Retina (tissue), 1 donor: ENCODE measurements at regions not wholly inside any gene's neighbourhood (a gene's known extent, or its start where the extent isn't known, plus 50 kb on each side); places are given as distances from the start of the nearest gene placed in this dataset.
"Not testable (repeated sequence)": the region's sequence is repeated elsewhere in the genome, so short reads cannot be mapped to it uniquely, and the experiment has no call there.

Source experiments
- DNase-seq: peaks from one replicate; pipeline ENCODE4 v3.0.0-alpha.2; 2016

GRCh38 chr5:156164306-156164705 is 162.7 kb upstream of the SGCD start:
- DNase-seq, result no peak

- DNase-seq, result no peak
Measured at GRCh38 chr5:156169495-156169894, 157.5 kb upstream of the SGCD start.

GRCh38 chr5:156170351-156170961 is 156.5 kb upstream of the SGCD start:
- no peak for DNase-seq

- DNase-seq, result no peak
Measured at GRCh38 chr5:156174225-156174624, 152.7 kb upstream of the SGCD start.

- no peak for DNase-seq
Measured at GRCh38 chr5:156178117-156178516, 148.8 kb upstream of the SGCD start.

GRCh38 chr5:156181656-156182055 is 145.3 kb upstream of the SGCD start:
- DNase-seq, result no peak

- DNase-seq, result no peak
Measured at GRCh38 chr5:156182174-156182967, 144.6 kb upstream of the SGCD start.

- DNase-seq, result no peak
Measured at GRCh38 chr5:156186760-156187159, 140.2 kb upstream of the SGCD start.

- no peak for DNase-seq
Measured at GRCh38 chr5:156188016-156188415, 138.9 kb upstream of the SGCD start.

- no peak for DNase-seq
Measured at GRCh38 chr5:156189628-156190027, 137.3 kb upstream of the SGCD start.

GRCh38 chr5:156191547-156191946 is 135.4 kb upstream of the SGCD start:
- DNase-seq, result no peak

GRCh38 chr5:156197042-156197635 is 129.8 kb upstream of the SGCD start:
- DNase-seq, result no peak

- no peak for DNase-seq
Measured at GRCh38 chr5:156199045-156199444, 127.9 kb upstream of the SGCD start.

GRCh38 chr5:156200938-156201787 is 125.8 kb upstream of the SGCD start:
- no peak for DNase-seq

GRCh38 chr5:156201788-156202403 is 125.1 kb upstream of the SGCD start:
- DNase-seq, result no peak

- DNase-seq, result no peak
Measured at GRCh38 chr5:156208271-156208670, 118.7 kb upstream of the SGCD start.

GRCh38 chr5:156218367-156219158 is 108.4 kb upstream of the SGCD start:
- no peak for DNase-seq

GRCh38 chr5:156219483-156220005 is 107.4 kb upstream of the SGCD start:
- DNase-seq, result no peak

GRCh38 chr5:156221816-156222215 is 105.1 kb upstream of the SGCD start:
- no peak for DNase-seq

- DNase-seq, result no peak
Measured at GRCh38 chr5:156223547-156223946, 103.4 kb upstream of the SGCD start.

- not testable (repeated sequence) for DNase-seq
Measured at GRCh38 chr5:156226485-156226884, 100.5 kb upstream of the SGCD start.

- no peak for DNase-seq
Measured at GRCh38 chr5:156230887-156231286, 96.1 kb upstream of the SGCD start.
